Calu3 (cell line): ENCODE measurements at regions not wholly inside any gene's neighbourhood (a gene's known extent, or its start where the extent isn't known, plus 50 kb on each side); places are given as distances from the start of the nearest gene placed in this dataset.

Experiments used
- BruUV-seq: library from RNA; stranded (reverse); fragments of 400-500 nt; replicated peaks from 2 replicates; lab custom pipeline; 2021; lab: Mats Ljungman, UMichigan
- CTCF ChIA-PET: fragments of 300-600 bp; sonication (Branson Sonifier 250); formaldehyde crosslinking; loops from one replicate; lab custom pipeline; 2022; ENCODE audit warnings: antibody characterized with exemption; lab: Charles Lee
- DNase-seq: peaks from one replicate; pipeline ENCODE4 v3.0.0; 2022
- H3K27ac Mint-ChIP-seq: one replicate; pipeline ENCODE4 v1.8.0; 2022; ENCODE audit warnings: mixed read lengths; ENCODE audit not compliant: unreplicated experiment
- H3K27me3 Mint-ChIP-seq: one replicate; pipeline ENCODE4 v1.8.0; 2022; ENCODE audit warnings: mixed read lengths; ENCODE audit not compliant: unreplicated experiment
- H3K36me3 Mint-ChIP-seq: one replicate; pipeline ENCODE4 v1.8.0; 2022; ENCODE audit warnings: mild to moderate bottlenecking, moderate library complexity, mixed read lengths; ENCODE audit not compliant: insufficient read depth, unreplicated experiment
- H3K4me1 Mint-ChIP-seq: one replicate; pipeline ENCODE4 v1.8.0; 2022; ENCODE audit warnings: mild to moderate bottlenecking, low read depth, mixed read lengths; ENCODE audit not compliant: unreplicated experiment
- H3K4me3 Mint-ChIP-seq: one replicate; pipeline ENCODE4 v1.8.0; 2022; ENCODE audit warnings: mild to moderate bottlenecking, low read depth, moderate library complexity, mixed read lengths; ENCODE audit not compliant: unreplicated experiment
- H3K9me3 Mint-ChIP-seq: one replicate; pipeline ENCODE4 v1.8.0; 2022; ENCODE audit warnings: low read depth, mixed read lengths; ENCODE audit not compliant: unreplicated experiment
- CTCF ChIP-seq: fragments of 200-600 bp; IDR thresholded peaks from one replicate; pipeline ENCODE4 v1.8.0; 2022; ENCODE audit warnings: antibody characterized with exemption; ENCODE audit not compliant: unreplicated experiment
- intact Hi-C: fragments of 100-400 bp; cut with micrococcal nuclease; formaldehyde crosslinking; loops from one replicate; pipeline ENCODE4 v1.10.0; 2022; ENCODE audit not compliant: unreplicated experiment

GRCh38 chr4:14329228-14329627 is 673.1 kb upstream of the CPEB2 start:
- CTCF ChIA-PET: no interaction called here
- Mint-ChIP-seq H3K27ac (no peak overlapping the region), H3K9me3 (no peaks in the 10 kb centered on the region), H3K4me1 (no peaks in the 10 kb centered on the region), H3K4me3 (no peak overlapping the region), H3K27me3 (no peaks in the 10 kb centered on the region), H3K36me3 (no peaks in the 10 kb centered on the region)
- no peak for DNase-seq
- BruUV-seq: no TSS peak
- intact Hi-C loops: no loop called here
- TF ChIP-seq CTCF: no peak

GRCh38 chr4:14333616-14334015 is 668.7 kb upstream of the CPEB2 start:
- intact Hi-C loops: no loop called here
- Mint-ChIP-seq H3K4me1 (no peaks in the 10 kb centered on the region), H3K27ac (no peak overlapping the region), H3K9me3 (no peaks in the 10 kb centered on the region), H3K4me3 (no peak overlapping the region), H3K27me3 (no peaks in the 10 kb centered on the region), H3K36me3 (no peaks in the 10 kb centered on the region)
- TF ChIP-seq CTCF: no peak
- no peak for DNase-seq
- CTCF ChIA-PET: no interaction called here
- BruUV-seq: no TSS peak

- intact Hi-C loops: no loop called here
- no TSS peak for BruUV-seq
Observed at GRCh38 chr4:14334166-14334565, 668.1 kb upstream of the CPEB2 start.

GRCh38 chr4:14335872-14336271 is 666.4 kb upstream of the CPEB2 start:
- BruUV-seq: no TSS peak
- Mint-ChIP-seq H3K4me3 (no peak overlapping the region), H3K9me3 (no peaks in the 10 kb centered on the region), H3K36me3 (no peaks in the 10 kb centered on the region), H3K4me1 (no peaks in the 10 kb centered on the region), H3K27ac (no peak overlapping the region), H3K27me3 (no peaks in the 10 kb centered on the region)
- no peak for TF ChIP-seq CTCF
- intact Hi-C loops: no loop called here
- CTCF ChIA-PET: no interaction called here
- DNase-seq: no peak

More at GRCh38 chr4:14334166-14334565, 668.1 kb upstream of the CPEB2 start:
- Mint-ChIP-seq H3K9me3 (no peaks in the 10 kb centered on the region), H3K4me3 (no peak overlapping the region), H3K27me3 (no peaks in the 10 kb centered on the region), H3K4me1 (no peaks in the 10 kb centered on the region), H3K36me3 (no peaks in the 10 kb centered on the region), H3K27ac (no peak overlapping the region)
- no peak for TF ChIP-seq CTCF
- CTCF ChIA-PET: no interaction called here
- no peak for DNase-seq
